AG04449 (cell line): ENCODE measurements at regions not wholly inside any gene's neighbourhood (a gene's known extent, or its start where the extent isn't known, plus 50 kb on each side); places are given as distances from the start of the nearest gene placed in this dataset.

Experiments used
- CTCF ChIA-PET: fragments of 350-600 bp; formaldehyde crosslinking; extraction: SDS; loops from one replicate; lab custom pipeline; 2021; ENCODE audit warnings: antibody characterized with exemption; lab: Yijun Ruan, JAX
- POLR2A ChIA-PET: fragments of 400-600, 350-600 bp; formaldehyde crosslinking; extraction: SDS; loops from one replicate; lab custom pipeline; 2020; ENCODE audit warnings: antibody characterized with exemption, inconsistent platforms; lab: Yijun Ruan, JAX
- DNase-seq: peaks from one replicate; pipeline ENCODE4 v3.0.0-alpha.2; 2010; ENCODE audit warnings: low read depth, low spot score
- H3K4me3 ChIP-seq: 2 replicates; pipeline ENCODE4 v1.5.1; 2011; ENCODE audit warnings: low read depth, mild to moderate bottlenecking, control low read depth, low read length
- CTCF ChIP-seq: IDR thresholded peaks from one replicate; pipeline ENCODE4 v1.5.1; 2011; ENCODE audit warnings: mild to moderate bottlenecking, moderate library complexity, low read length, control low read depth, inconsistent platforms; ENCODE audit not compliant: insufficient read depth; ENCODE audit errors: missing control alignments

GRCh38 chr2:61677306-61677705 is 139.2 kb upstream of the XPO1 start:
- DNase-seq = no peak
- POLR2A ChIA-PET = no interaction called here
- CTCF ChIA-PET = interaction anchor here (0.5 to 0.8 kb wide), 2 partner anchors 19 to 56 kb away, joined by 3 read pairs; no protein-coding TSS in a partner anchor
- no peak for TF ChIP-seq CTCF
- no peak overlapping the region for H3K4me3 ChIP-seq

- no peak overlapping the region for H3K4me3 ChIP-seq
- TF ChIP-seq CTCF = no peak
- DNase-seq = no peak
- ChIA-PET POLR2A (no interaction called here), CTCF (interaction anchor here (1.6 kb wide), 1 partner anchor 17 kb away, joined by 3 read pairs; no protein-coding TSS in a partner anchor)
These were observed 137.0 kb upstream of the XPO1 start for GRCh38 chr2:61675204-61675603.

- POLR2A ChIA-PET = no interaction called here
These were observed 133.6 kb upstream of the XPO1 start for GRCh38 chr2:61671561-61672315.

GRCh38 chr2:61670591-61671501 is 132.7 kb upstream of the XPO1 start:
- DNase-seq = no peak
- ChIA-PET CTCF (interaction anchor here (1.8 to 4.1 kb wide), 2 partner anchors 10 to 13 kb away, joined by 10 to 17 read pairs; no protein-coding TSS in a partner anchor), POLR2A (no interaction called here)
- TF ChIP-seq CTCF = no peak
- H3K4me3 ChIP-seq = no peak overlapping the region

More at GRCh38 chr2:61671561-61672315, 133.6 kb upstream of the XPO1 start:
- DNase-seq = no peak
- H3K4me3 ChIP-seq = no peak overlapping the region
- no peak for TF ChIP-seq CTCF
- CTCF ChIA-PET = interaction anchor here (0.7 to 4.1 kb wide), 3 partner anchors 11 to 16 kb away, joined by 3 to 17 read pairs (median 10); no protein-coding TSS in a partner anchor

GRCh38 chr2:61664190-61664589 is 126.0 kb upstream of the XPO1 start:
- no peak overlapping the region for H3K4me3 ChIP-seq
- TF ChIP-seq CTCF = no peak
- DNase-seq = no peak
- CTCF ChIA-PET = interaction anchor here (0.6 kb wide), 1 partner anchor 487 kb away, joined by 3 read pairs; no protein-coding TSS in a partner anchor
- POLR2A ChIA-PET = no interaction called here

GRCh38 chr2:61662990-61663389 is 124.8 kb upstream of the XPO1 start:
- DNase-seq = no peak
- no peak overlapping the region for H3K4me3 ChIP-seq
- TF ChIP-seq CTCF = no peak
- POLR2A ChIA-PET = no interaction called here
- CTCF ChIA-PET = no interaction called here
